ENCODE measurements at regions not wholly inside any gene's neighbourhood (a gene's known extent, or its start where the extent isn't known, plus 50 kb on each side); places are given as distances from the start of the nearest gene placed in this dataset.

DNA sequence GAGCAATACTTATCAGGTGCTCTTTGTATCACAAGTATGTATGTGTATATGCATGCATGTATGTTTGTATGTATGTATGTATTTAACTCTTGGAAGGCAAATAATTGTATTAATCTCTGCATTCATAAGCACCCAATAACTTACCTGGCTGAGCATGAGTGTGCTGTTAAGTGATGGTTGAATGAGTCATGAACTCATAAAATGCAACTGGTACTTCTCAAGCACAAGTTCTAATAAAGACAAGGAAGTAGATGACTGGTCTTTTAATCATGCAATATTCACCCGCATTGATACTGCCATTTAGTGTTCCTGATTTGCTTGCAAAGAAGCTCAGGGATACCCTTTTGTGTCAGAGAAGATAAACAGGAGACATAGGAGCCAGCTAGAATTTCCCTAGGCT lies 204.9 kb upstream of the TRPM3 start:
- ChIA-PET CTCF (no interaction called here), POLR2A (no interaction called here)
- Mint-ChIP-seq H3K36me3 (ENCODE audit: low read depth) (no peaks in the 10 kb centered on the region), H3K9me3 (no peaks in the 10 kb centered on the region), H3K4me1 (ENCODE audit: low read depth) (no peaks in the 10 kb centered on the region), H3K4me3 (no peak overlapping the region), H3K27ac (no peak overlapping the region), H3K27me3 (peaks cover 20% of the 10 kb centered on the region)
- no peak for DNase-seq
- TF ChIP-seq CTCF (IDR thresholded peaks at IDR 0.05), result no peak
- Histone ChIP-seq H3K4me1 (ENCODE audit: insufficient read depth, low read length) (no peaks in the 10 kb centered on the region), H3K36me3 (ENCODE audit: insufficient read depth, low read length) (no peaks in the 10 kb centered on the region), H3K27me3 (ENCODE audit: control insufficient read depth in 1 of 2, insufficient read depth in 2 of 2, low read length in 2 of 2) (peaks cover 0 to 15% of the 10 kb centered on the region in 2 experiments), H3K4me3 (ENCODE audit: low read length) (no peak overlapping the region), H3K9me3 (ENCODE audit: control insufficient read depth in 1 of 2, insufficient read depth in 1 of 2, low read length in 2 of 2) (no peaks in the 10 kb centered on the region), H3K27ac (ENCODE audit: low read depth in 1 of 2, low read length in 2 of 2) (no peak overlapping the region)
- no peak for ATAC-seq (ENCODE audit: poor library complexity)
- intact Hi-C loops (cut with DNase I, micrococcal nuclease), result no loop called here

- no peaks in the 10 kb centered on the region for H3K9me3 ChIP-seq (ENCODE audit: control insufficient read depth in 1 of 2, insufficient read depth in 1 of 2, low read length in 2 of 2)
- H3K36me3 ChIP-seq (ENCODE audit: insufficient read depth, low read length), result no peaks in the 10 kb centered on the region
- ChIA-PET CTCF (interaction anchor here (0.8 kb wide), 1 partner anchor 39 kb away, joined by 3 read pairs; no protein-coding TSS in a partner anchor), POLR2A (no interaction called here)
- no peak overlapping the region for H3K4me3 ChIP-seq (ENCODE audit: low read length)
- no peak overlapping the region for H3K27ac ChIP-seq (ENCODE audit: low read depth in 1 of 2, low read length in 2 of 2)
- ATAC-seq (ENCODE audit: poor library complexity), result no peak
- TF ChIP-seq CTCF (IDR thresholded peaks at IDR 0.05), result no peak
- Mint-ChIP-seq H3K27me3 (peaks cover 10% of the 10 kb centered on the region), H3K9me3 (no peaks in the 10 kb centered on the region), H3K36me3 (ENCODE audit: low read depth) (no peaks in the 10 kb centered on the region), H3K4me3 (no peak overlapping the region), H3K4me1 (ENCODE audit: low read depth) (no peaks in the 10 kb centered on the region), H3K27ac (no peak overlapping the region)
- no peaks in the 10 kb centered on the region for H3K4me1 ChIP-seq (ENCODE audit: insufficient read depth, low read length)
- no peak for DNase-seq
- intact Hi-C loops (cut with DNase I, micrococcal nuclease), result no loop called here
- no peaks in the 10 kb centered on the region for H3K27me3 ChIP-seq (ENCODE audit: control insufficient read depth in 1 of 2, insufficient read depth in 2 of 2, low read length in 2 of 2)
Observed at GRCh38 chr9:71323357-71323756, 201.9 kb upstream of the TRPM3 start.

DNA sequence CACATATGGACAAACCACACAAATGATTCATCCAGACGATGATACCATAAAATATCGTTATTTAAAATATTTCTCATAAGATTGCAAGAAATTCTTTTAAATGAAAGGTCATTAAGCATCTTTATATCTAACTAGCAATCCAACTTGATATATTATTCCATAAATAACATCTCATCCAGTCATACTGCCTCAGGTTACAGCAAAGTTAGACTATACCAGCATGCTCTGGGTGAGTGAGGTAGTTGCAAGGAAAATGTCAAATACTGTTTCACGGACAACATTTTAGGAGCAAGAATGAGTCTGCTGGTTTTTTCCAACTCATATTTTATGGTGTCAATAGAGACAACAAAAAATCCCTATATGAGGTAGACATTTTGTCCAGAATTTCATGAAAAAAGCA lies 200.9 kb upstream of the TRPM3 start:
- ATAC-seq (ENCODE audit: poor library complexity), result no peak
- Mint-ChIP-seq H3K27ac (no peak overlapping the region), H3K4me1 (ENCODE audit: low read depth) (no peaks in the 10 kb centered on the region), H3K36me3 (ENCODE audit: low read depth) (no peaks in the 10 kb centered on the region), H3K27me3 (peaks cover 10% of the 10 kb centered on the region), H3K9me3 (no peaks in the 10 kb centered on the region), H3K4me3 (no peak overlapping the region)
- Histone ChIP-seq H3K4me3 (ENCODE audit: low read length) (no peak overlapping the region), H3K27me3 (ENCODE audit: control insufficient read depth in 1 of 2, insufficient read depth in 2 of 2, low read length in 2 of 2) (no peaks in the 10 kb centered on the region), H3K4me1 (ENCODE audit: insufficient read depth, low read length) (no peaks in the 10 kb centered on the region), H3K9me3 (ENCODE audit: control insufficient read depth in 1 of 2, insufficient read depth in 1 of 2, low read length in 2 of 2) (no peaks in the 10 kb centered on the region), H3K36me3 (ENCODE audit: insufficient read depth, low read length) (no peaks in the 10 kb centered on the region), H3K27ac (ENCODE audit: low read depth in 1 of 2, low read length in 2 of 2) (no peak overlapping the region)
- TF ChIP-seq CTCF (IDR thresholded peaks at IDR 0.05), result no peak
- intact Hi-C loops (cut with DNase I, micrococcal nuclease), result no loop called here
- ChIA-PET CTCF (no interaction called here), POLR2A (no interaction called here)
- no peak for DNase-seq

Data from CD4-positive, alpha-beta T cell (primary cell).